ENCODE measurements at regions not wholly inside any gene's neighbourhood (a gene's known extent, or its start where the extent isn't known, plus 50 kb on each side); places are given as distances from the start of the nearest gene placed in this dataset.

DNA sequence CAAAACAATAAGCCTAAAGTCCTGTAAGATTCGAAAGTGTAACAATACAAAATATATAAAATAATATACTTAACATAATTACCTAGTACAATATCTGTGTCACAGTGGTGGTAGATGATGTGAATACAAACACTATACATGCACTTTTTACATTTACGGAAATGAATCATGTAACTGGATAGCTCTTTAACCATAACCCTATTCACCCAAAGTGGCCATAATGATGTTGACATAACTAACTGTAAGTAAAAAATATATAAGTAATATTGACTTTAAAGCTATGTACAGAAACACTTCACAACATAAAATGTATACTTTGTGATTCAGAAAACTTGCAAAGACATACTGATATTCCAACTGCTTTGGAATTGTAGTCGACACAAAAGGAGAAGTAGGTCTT is 616.9 kb upstream of the SLC8A1 start:
- Histone ChIP-seq H3K27me3 (ENCODE audit: low read depth) (no peaks in the 10 kb centered on the region), H3K4me3 (no peak overlapping the region), H3K27ac (replicated peaks) (no peak overlapping the region), H3K9me3 (replicated peaks) (no peaks in the 10 kb centered on the region), H3K36me3 (no peaks in the 10 kb centered on the region), H3K4me1 (no peaks in the 10 kb centered on the region)
- intact Hi-C loops (cut with micrococcal nuclease), result no loop called here
- no peak for DNase-seq
- TF ChIP-seq, protein P1, sequence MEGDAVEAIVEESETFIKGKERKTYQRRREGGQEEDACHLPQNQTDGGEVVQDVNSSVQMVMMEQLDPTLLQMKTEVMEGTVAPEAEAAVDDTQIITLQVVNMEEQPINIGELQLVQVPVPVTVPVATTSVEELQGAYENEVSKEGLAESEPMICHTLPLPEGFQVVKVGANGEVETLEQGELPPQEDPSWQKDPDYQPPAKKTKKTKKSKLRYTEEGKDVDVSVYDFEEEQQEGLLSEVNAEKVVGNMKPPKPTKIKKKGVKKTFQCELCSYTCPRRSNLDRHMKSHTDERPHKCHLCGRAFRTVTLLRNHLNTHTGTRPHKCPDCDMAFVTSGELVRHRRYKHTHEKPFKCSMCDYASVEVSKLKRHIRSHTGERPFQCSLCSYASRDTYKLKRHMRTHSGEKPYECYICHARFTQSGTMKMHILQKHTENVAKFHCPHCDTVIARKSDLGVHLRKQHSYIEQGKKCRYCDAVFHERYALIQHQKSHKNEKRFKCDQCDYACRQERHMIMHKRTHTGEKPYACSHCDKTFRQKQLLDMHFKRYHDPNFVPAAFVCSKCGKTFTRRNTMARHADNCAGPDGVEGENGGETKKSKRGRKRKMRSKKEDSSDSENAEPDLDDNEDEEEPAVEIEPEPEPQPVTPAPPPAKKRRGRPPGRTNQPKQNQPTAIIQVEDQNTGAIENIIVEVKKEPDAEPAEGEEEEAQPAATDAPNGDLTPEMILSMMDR (IDR thresholded peaks at IDR 0.05; ENCODE audit: borderline replicate concordance), result no peak

DNA sequence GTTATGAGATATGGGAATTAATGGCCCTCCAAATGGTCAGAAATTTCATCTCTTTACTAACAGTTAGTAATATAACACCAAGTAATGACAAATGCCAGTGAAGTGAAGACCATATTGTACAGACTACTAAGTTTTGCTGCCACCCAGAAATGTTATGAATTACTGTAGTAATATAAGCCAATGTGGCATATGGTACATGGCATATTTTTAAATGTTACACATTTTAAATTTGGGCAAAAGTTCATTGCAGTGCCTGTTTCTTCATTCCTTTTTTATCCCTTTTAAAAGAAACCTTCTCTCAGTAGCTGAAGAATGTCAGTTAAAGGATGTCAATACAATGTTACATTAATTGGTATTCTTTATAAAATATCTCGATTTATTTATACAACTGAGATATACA is 626.5 kb upstream of the SLC8A1 start:
- Histone ChIP-seq H3K4me3 (no peak overlapping the region), H3K27me3 (ENCODE audit: low read depth) (no peaks in the 10 kb centered on the region), H3K4me1 (no peaks in the 10 kb centered on the region), H3K9me3 (replicated peaks) (peaks cover 15% of the 10 kb centered on the region), H3K27ac (replicated peaks) (no peak overlapping the region), H3K36me3 (no peaks in the 10 kb centered on the region)
- intact Hi-C loops (cut with micrococcal nuclease), result no loop called here
- no peak for DNase-seq
- TF ChIP-seq, protein P1 (IDR thresholded peaks at IDR 0.05; ENCODE audit: borderline replicate concordance), result no peak

DNA sequence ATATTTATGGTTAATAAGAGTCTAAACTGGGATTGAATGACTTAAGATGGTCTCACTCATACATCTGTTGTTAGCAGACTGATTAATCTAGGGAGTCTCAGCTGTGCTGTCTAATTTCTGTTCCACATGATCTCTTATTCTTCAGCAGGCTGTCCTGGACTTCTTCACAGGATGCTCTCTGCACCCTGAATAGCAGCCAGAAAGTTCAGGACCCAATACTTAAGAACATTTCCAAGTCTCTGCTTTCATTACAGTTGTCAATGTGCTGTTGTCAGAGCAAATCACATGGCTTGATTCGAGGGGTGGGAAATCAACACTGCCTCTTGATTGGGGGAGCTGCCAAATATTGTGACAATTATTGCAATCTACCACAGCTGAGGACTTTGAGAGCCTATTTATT is 627.1 kb upstream of the SLC8A1 start:
- Histone ChIP-seq H3K4me1 (no peaks in the 10 kb centered on the region), H3K27me3 (ENCODE audit: low read depth) (no peaks in the 10 kb centered on the region), H3K4me3 (no peak overlapping the region), H3K27ac (replicated peaks) (no peak overlapping the region), H3K9me3 (replicated peaks) (peaks cover 15% of the 10 kb centered on the region), H3K36me3 (no peaks in the 10 kb centered on the region)
- intact Hi-C loops (cut with micrococcal nuclease), result no loop called here
- DNase-seq, result no peak
- TF ChIP-seq, protein P1 (IDR thresholded peaks at IDR 0.05; ENCODE audit: borderline replicate concordance), result no peak

DNA sequence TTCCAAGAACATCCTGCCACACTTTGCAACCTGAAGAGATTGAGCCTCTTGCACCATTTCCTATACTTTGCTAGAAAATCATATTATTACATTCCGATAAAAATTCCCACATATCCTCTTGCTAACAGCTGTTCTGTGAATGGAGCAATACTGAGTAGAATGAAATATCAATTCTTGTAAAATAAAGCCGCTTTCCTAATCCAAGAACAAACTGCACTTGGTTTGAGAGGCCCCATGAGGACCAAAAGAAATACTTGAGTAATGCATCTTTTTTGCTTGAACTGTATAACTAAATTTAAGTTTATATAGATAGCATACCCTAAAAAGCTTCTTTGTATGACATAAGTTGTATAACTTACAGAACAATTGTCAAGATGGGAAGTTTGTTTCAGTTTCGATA is 632.4 kb upstream of the SLC8A1 start:
- Histone ChIP-seq H3K4me3 (no peak overlapping the region), H3K27me3 (ENCODE audit: low read depth) (no peaks in the 10 kb centered on the region), H3K4me1 (no peaks in the 10 kb centered on the region), H3K27ac (replicated peaks) (no peak overlapping the region), H3K9me3 (replicated peaks) (peaks cover 25% of the 10 kb centered on the region), H3K36me3 (no peaks in the 10 kb centered on the region)
- no peak for DNase-seq
- TF ChIP-seq, protein P1 (IDR thresholded peaks at IDR 0.05; ENCODE audit: borderline replicate concordance), result no peak
- intact Hi-C loops (cut with micrococcal nuclease), result no loop called here

DNA sequence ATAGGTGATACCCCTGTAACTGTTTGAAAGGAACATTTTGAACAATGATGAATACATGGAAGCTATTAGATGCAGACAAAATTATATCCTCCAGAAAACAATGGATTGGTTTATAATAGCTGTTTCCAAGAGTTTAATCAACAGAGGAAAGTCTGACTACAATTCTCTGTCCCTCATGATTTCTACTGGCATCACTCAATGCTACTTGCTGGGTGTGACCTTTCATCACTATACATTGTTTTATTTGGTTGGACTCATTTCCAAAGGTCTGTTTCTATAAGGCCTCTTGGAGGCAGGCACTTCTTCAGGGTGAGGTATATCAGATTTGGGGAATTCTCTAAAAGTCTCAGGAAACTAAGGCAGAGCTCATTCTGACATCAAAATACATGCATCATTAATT is 636.1 kb upstream of the SLC8A1 start:
- intact Hi-C loops (cut with micrococcal nuclease), result no loop called here
- TF ChIP-seq, protein P1 (IDR thresholded peaks at IDR 0.05; ENCODE audit: borderline replicate concordance), result no peak
- DNase-seq, result no peak
- no peak overlapping the region for H3K27ac ChIP-seq (replicated peaks)
- peaks cover 10% of the 10 kb centered on the region for H3K9me3 ChIP-seq (replicated peaks)
- no peak overlapping the region for H3K4me3 ChIP-seq
- H3K4me1 ChIP-seq, result no peaks in the 10 kb centered on the region
- H3K27me3 ChIP-seq (ENCODE audit: low read depth), result no peaks in the 10 kb centered on the region
- H3K36me3 ChIP-seq, result no peaks in the 10 kb centered on the region

DNA sequence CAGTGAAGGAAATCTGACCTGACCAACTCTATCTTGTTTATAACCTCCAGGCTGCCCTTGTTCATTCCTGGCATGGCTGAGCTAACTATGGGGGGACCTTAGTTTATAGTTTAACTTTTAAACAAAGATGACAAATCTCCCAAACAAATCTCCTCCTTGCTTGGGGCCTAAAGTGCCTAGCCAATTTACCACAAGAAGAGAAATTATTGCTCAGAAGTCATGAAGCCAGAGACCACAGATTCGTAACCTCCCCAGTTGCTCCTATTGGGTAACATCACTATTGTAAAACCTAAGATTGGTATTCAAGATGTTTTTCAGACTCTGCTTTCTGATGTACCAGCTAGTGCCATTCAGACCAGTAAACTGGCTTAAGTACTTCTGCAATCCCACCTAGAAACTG is 649.4 kb upstream of the SLC8A1 start:
- Histone ChIP-seq H3K27me3 (ENCODE audit: low read depth) (no peaks in the 10 kb centered on the region), H3K4me1 (no peaks in the 10 kb centered on the region), H3K27ac (replicated peaks) (no peak overlapping the region), H3K36me3 (no peaks in the 10 kb centered on the region), H3K4me3 (no peak overlapping the region), H3K9me3 (replicated peaks) (no peaks in the 10 kb centered on the region)
- TF ChIP-seq, protein P1 (IDR thresholded peaks at IDR 0.05; ENCODE audit: borderline replicate concordance), result no peak
- intact Hi-C loops (cut with micrococcal nuclease), result no loop called here
- DNase-seq, result no peak

Measured in left ventricle myocardium inferior (tissue), 1 donor.